Hindlimb muscle (tissue), 1 donor: ENCODE measurements at regions not wholly inside any gene's neighbourhood (a gene's known extent, or its start where the extent isn't known, plus 50 kb on each side); places are given as distances from the start of the nearest gene placed in this dataset.
"Not testable (repeated sequence)": the region's sequence is repeated elsewhere in the genome, so short reads cannot be mapped to it uniquely, and the experiment has no call there.

ENCODE experiments used
- DNase-seq: peaks from one replicate; pipeline ENCODE4 v3.0.0-alpha.2; 2013

- no peak for DNase-seq
Measured at GRCh38 chr7:153541903-153542302, 510.3 kb upstream of the DPP6 start.

- DNase-seq, result no peak
Measured at GRCh38 chr7:153543232-153543631, 509.0 kb upstream of the DPP6 start.

GRCh38 chr7:153550173-153550572, 502.0 kb upstream of the DPP6 start:
- DNase-seq, result no peak

GRCh38 chr7:153564391-153564790, 487.8 kb upstream of the DPP6 start:
- DNase-seq, result no peak

- no peak for DNase-seq
Measured at GRCh38 chr7:153566324-153566723, 485.9 kb upstream of the DPP6 start.

- peak; percentile 71 for DNase-seq
Measured at GRCh38 chr7:153567426-153567825, 484.8 kb upstream of the DPP6 start.

- not testable (repeated sequence) for DNase-seq
Measured at GRCh38 chr7:153569520-153569919, 482.7 kb upstream of the DPP6 start.

GRCh38 chr7:153576096-153576495, 476.1 kb upstream of the DPP6 start:
- no peak for DNase-seq

- DNase-seq, result no peak
Measured at GRCh38 chr7:153581419-153581818, 470.8 kb upstream of the DPP6 start.

GRCh38 chr7:153584132-153584531, 468.1 kb upstream of the DPP6 start:
- no peak for DNase-seq

- no peak for DNase-seq
Measured at GRCh38 chr7:153588586-153588985, 463.6 kb upstream of the DPP6 start.

- no peak for DNase-seq
Measured at GRCh38 chr7:153590136-153590535, 462.1 kb upstream of the DPP6 start.

- no peak for DNase-seq
Measured at GRCh38 chr7:153590571-153590970, 461.6 kb upstream of the DPP6 start.

GRCh38 chr7:153607354-153607753, 444.8 kb upstream of the DPP6 start:
- no peak for DNase-seq

- DNase-seq, result no peak
Measured at GRCh38 chr7:153616711-153617325, 435.4 kb upstream of the DPP6 start.

- no peak for DNase-seq
Measured at GRCh38 chr7:153627323-153627722, 424.9 kb upstream of the DPP6 start.

- no peak for DNase-seq
Measured at GRCh38 chr7:153628406-153628805, 423.8 kb upstream of the DPP6 start.

- DNase-seq, result no peak
Measured at GRCh38 chr7:153628825-153629224, 423.4 kb upstream of the DPP6 start.

GRCh38 chr7:153638821-153639435, 413.3 kb upstream of the DPP6 start:
- no peak for DNase-seq

GRCh38 chr7:153640586-153640985, 411.6 kb upstream of the DPP6 start:
- DNase-seq, result no peak

GRCh38 chr7:153641199-153641598, 411.0 kb upstream of the DPP6 start:
- peak; percentile 46 for DNase-seq

GRCh38 chr7:153642989-153643388, 409.2 kb upstream of the DPP6 start:
- no peak for DNase-seq

- no peak for DNase-seq
Measured at GRCh38 chr7:153657182-153657800, 394.9 kb upstream of the DPP6 start.

GRCh38 chr7:153675131-153675530, 377.1 kb upstream of the DPP6 start:
- no peak for DNase-seq
